ENCODE measurements at regions not wholly inside any gene's neighbourhood (a gene's known extent, or its start where the extent isn't known, plus 50 kb on each side); places are given as distances from the start of the nearest gene placed in this dataset.

DNA sequence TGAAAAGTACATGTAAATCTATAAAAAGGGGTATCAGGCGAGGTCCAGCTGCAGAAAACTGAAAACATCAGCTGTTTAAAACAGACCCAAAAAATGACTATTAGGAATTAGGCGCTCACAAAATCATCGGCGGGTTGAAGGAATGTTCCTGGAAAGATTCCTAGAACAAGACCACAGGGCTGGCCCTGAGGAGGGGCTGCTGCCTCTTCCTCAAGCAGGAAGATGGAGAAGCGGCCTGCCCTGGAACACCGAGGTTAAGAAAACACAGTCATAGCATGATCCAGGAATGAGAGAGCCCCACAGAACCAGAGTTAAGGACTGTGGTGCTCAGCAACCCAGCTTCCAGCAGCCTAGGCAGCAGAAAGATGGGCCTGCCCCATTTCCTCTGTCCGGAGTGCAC lies 78.4 kb downstream of the C11orf91 start:
- intact Hi-C loops (cut with DNase I; ENCODE audit: low total_unique reads) = no loop called here
- no peak for DNase-seq
- Histone ChIP-seq H3K36me3 (no peaks in the 10 kb centered on the region), H3K27ac (no peak overlapping the region), H3K9me3 (no peaks in the 10 kb centered on the region), H3K27me3 (no peaks in the 10 kb centered on the region), H3K4me1 (no peaks in the 10 kb centered on the region), H3K4me3 (no peak overlapping the region)
- TF ChIP-seq, protein P1, sequence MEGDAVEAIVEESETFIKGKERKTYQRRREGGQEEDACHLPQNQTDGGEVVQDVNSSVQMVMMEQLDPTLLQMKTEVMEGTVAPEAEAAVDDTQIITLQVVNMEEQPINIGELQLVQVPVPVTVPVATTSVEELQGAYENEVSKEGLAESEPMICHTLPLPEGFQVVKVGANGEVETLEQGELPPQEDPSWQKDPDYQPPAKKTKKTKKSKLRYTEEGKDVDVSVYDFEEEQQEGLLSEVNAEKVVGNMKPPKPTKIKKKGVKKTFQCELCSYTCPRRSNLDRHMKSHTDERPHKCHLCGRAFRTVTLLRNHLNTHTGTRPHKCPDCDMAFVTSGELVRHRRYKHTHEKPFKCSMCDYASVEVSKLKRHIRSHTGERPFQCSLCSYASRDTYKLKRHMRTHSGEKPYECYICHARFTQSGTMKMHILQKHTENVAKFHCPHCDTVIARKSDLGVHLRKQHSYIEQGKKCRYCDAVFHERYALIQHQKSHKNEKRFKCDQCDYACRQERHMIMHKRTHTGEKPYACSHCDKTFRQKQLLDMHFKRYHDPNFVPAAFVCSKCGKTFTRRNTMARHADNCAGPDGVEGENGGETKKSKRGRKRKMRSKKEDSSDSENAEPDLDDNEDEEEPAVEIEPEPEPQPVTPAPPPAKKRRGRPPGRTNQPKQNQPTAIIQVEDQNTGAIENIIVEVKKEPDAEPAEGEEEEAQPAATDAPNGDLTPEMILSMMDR (IDR thresholded peaks at IDR 0.05) = no peak
- no peak for TF ChIP-seq POLR2A (IDR thresholded peaks at IDR 0.05)

DNA sequence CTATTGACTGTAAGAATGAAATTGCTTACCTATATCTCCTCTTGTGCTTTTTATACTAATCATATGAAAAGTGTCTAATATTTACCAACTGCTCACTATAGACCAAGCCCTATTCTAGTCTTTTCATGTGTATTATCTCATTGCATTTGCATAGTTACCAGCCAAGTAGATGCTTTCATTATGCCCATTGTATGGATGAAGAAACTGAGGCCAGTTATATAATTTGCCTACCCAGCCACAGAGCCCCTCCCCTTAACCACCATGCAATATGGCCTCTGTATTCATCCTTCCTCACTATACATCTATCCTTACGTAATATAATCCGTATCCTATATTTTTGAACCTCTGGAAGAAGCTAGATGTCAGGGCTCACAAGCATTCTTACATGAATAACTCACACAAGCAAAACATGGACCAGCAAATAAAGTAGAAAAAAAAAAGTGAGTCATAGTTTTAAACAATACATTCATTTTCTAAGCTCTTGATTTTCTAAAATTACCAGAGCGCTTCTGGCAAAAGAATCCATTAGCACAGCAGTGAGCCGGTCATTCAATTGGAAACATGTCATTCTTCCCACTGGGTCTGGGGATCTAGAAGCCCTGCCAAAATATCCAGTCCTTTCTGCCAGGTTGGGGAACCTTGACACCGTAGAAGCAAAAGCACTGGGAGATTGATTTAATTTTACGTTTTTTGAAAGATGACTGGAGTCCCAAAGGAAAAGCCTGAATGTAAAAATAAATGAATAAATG lies 80.0 kb downstream of the C11orf91 start:
- no peak for DNase-seq
- no peak for TF ChIP-seq POLR2A (IDR thresholded peaks at IDR 0.05)
- TF ChIP-seq, protein P1 (IDR thresholded peaks at IDR 0.05) = no peak
- Histone ChIP-seq H3K27ac (no peak overlapping the region), H3K9me3 (no peaks in the 10 kb centered on the region), H3K27me3 (no peaks in the 10 kb centered on the region), H3K4me1 (no peaks in the 10 kb centered on the region), H3K36me3 (no peaks in the 10 kb centered on the region), H3K4me3 (no peak overlapping the region)
- intact Hi-C loops (cut with DNase I; ENCODE audit: low total_unique reads) = no loop called here

DNA sequence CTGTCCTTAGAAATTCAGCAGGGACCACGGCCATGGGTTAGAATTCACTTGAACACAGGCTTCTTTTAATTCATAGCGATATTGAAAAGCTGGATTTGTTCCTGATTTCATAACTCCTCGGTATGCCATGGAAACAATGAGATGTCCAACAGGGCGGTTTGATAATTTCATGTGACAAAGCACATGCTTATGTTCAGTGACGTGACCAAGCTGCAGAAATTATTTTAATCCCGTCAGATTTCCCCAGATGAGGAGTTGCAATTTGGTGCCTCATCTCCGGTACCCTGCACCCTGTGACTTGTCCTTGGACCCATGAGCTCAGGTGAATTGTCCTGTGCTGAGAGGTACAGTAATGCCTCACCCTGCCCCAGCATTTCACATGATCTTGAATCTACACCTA lies 81.7 kb downstream of the C11orf91 start:
- Histone ChIP-seq H3K4me1 (no peaks in the 10 kb centered on the region), H3K27ac (no peak overlapping the region), H3K4me3 (no peak overlapping the region), H3K27me3 (no peaks in the 10 kb centered on the region), H3K9me3 (no peaks in the 10 kb centered on the region), H3K36me3 (no peaks in the 10 kb centered on the region)
- intact Hi-C loops (cut with DNase I; ENCODE audit: low total_unique reads) = no loop called here
- no peak for DNase-seq
- TF ChIP-seq, protein P1 (IDR thresholded peaks at IDR 0.05) = no peak
- TF ChIP-seq POLR2A (IDR thresholded peaks at IDR 0.05) = no peak

DNA sequence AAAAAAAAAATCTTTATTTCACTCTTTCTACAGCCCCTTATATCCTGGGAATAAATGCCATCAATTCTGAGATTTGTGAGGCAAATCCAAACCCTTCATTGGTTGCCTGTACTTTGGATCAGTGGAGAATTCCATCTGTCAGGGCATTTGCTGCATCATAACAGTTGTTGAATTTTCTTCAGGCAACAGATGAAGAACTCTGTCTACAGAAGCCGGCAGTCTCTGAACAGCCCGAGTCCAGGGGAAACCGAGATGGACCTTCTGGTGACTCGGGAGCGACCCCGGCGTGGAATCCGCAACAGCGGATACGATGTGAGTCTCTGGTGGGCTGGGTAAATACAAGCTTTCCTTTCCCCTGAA lies 82.3 kb downstream of the C11orf91 start:
- Histone ChIP-seq H3K4me3 (no peak overlapping the region), H3K4me1 (no peaks in the 10 kb centered on the region), H3K27ac (no peak overlapping the region), H3K36me3 (no peaks in the 10 kb centered on the region), H3K27me3 (no peaks in the 10 kb centered on the region), H3K9me3 (no peaks in the 10 kb centered on the region)
- no peak for TF ChIP-seq POLR2A (IDR thresholded peaks at IDR 0.05)
- TF ChIP-seq, protein P1 (IDR thresholded peaks at IDR 0.05) = no peak
- intact Hi-C loops (cut with DNase I; ENCODE audit: low total_unique reads) = no loop called here
- no peak for DNase-seq

DNA sequence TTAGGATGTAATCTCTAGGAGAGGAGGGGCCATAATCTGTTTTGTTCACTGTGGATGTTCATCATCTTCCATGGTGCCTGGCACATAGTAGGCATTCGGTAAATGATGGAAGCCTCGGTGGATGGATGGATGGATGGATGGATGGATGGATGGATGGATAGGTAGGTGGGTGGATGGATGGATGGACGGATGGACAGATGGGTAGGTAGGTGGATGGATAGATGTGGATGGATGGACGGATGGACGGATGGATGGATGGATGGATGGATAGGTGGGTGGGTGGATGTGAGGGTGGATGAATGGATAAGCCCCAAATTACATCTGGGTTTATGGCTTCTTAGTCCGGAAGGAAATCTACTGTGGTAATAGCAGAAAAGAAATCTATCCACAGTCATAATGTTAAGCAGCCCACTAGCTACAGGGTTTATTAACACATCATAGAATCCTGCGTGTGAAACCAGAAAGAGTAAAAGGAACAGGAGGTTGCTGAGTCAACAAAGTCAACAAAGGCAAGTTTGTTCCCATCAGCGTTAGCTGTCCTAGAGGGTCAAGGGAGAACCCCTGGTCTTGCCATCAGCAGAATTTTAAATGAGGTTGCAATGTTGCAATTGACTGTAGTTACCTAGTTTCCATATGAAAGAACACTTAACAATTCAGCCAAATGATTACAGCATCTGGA lies 82.8 kb downstream of the C11orf91 start:
- TF ChIP-seq, protein P1 (IDR thresholded peaks at IDR 0.05) = no peak
- no peak for TF ChIP-seq POLR2A (IDR thresholded peaks at IDR 0.05)
- no peak overlapping the region for H3K27ac ChIP-seq

More for the DNA sequence above, 82.8 kb downstream of the C11orf91 start:
- Histone ChIP-seq H3K36me3 (no peaks in the 10 kb centered on the region), H3K27me3 (no peaks in the 10 kb centered on the region), H3K4me3 (no peak overlapping the region), H3K9me3 (no peaks in the 10 kb centered on the region), H3K4me1 (no peaks in the 10 kb centered on the region)
- intact Hi-C loops (cut with DNase I; ENCODE audit: low total_unique reads) = no loop called here
- no peak for DNase-seq

Measured in uterus (tissue), 3 donors.